AG04450 (cell line): ENCODE measurements at regions not wholly inside any gene's neighbourhood (a gene's known extent, or its start where the extent isn't known, plus 50 kb on each side); places are given as distances from the start of the nearest gene placed in this dataset.

Source experiments
- CTCF ChIA-PET: fragments of 300-600, 350-600 bp; formaldehyde crosslinking; extraction: SDS; loops from one replicate; lab custom pipeline; 2022; ENCODE audit warnings: antibody characterized with exemption, inconsistent platforms; lab: Charles Lee
- POLR2A ChIA-PET: fragments of 350-600 bp; formaldehyde crosslinking; extraction: SDS; loops from one replicate; lab custom pipeline; 2021; ENCODE audit warnings: antibody characterized with exemption, inconsistent platforms; lab: Yijun Ruan, JAX
- DNase-seq: peaks from one replicate; pipeline ENCODE4 v3.0.0-alpha.2; 2011; ENCODE audit warnings: low read depth, low spot score
- H3K27ac ChIP-seq: one replicate; pipeline ENCODE4 v1.5.1; 2012; ENCODE audit warnings: low read depth, low read length, control low read depth
- H3K27me3 ChIP-seq: one replicate; pipeline ENCODE4 v1.6.0; 2012; ENCODE audit warnings: low read length; ENCODE audit not compliant: control insufficient read depth, insufficient read depth
- H3K4me3 ChIP-seq: 2 replicates; pipeline ENCODE4 v1.5.1; 2011; ENCODE audit warnings: mild to moderate bottlenecking, low read depth, low read length, control low read depth
- H3K9me3 ChIP-seq: 2 replicates; pipeline ENCODE4 v1.5.1; 2012; ENCODE audit warnings: low read length; ENCODE audit not compliant: control insufficient read depth, insufficient read depth
- CTCF ChIP-seq: IDR thresholded peaks from 2 replicates; pipeline ENCODE4 v1.5.1; 2011; ENCODE audit warnings: low read depth, low read length, control low read depth, inconsistent platforms

- no peak overlapping the region for H3K27ac ChIP-seq
- H3K9me3 ChIP-seq, result no peaks in the 10 kb centered on the region
- H3K4me3 ChIP-seq, result no peak overlapping the region
- CTCF ChIA-PET, result no interaction called here
- TF ChIP-seq CTCF, result no peak
- H3K27me3 ChIP-seq, result peaks cover 32% of the 10 kb centered on the region
- POLR2A ChIA-PET, result no interaction called here
- DNase-seq, result no peak
These were observed 486.9 kb downstream of the PREX1 start for GRCh38 chr20:48340883-48341281.

- ChIA-PET CTCF (interaction anchor here (0.7 kb wide), 1 partner anchor 43 kb away, joined by 3 read pairs; no protein-coding TSS in a partner anchor), POLR2A (no interaction called here)
- Histone ChIP-seq H3K27ac (no peak overlapping the region), H3K27me3 (peaks cover 32% of the 10 kb centered on the region), H3K4me3 (no peak overlapping the region), H3K9me3 (no peaks in the 10 kb centered on the region)
- DNase-seq, result no peak
- TF ChIP-seq CTCF, result no peak
These were observed 487.6 kb downstream of the PREX1 start for GRCh38 chr20:48339986-48340882.

- no peak overlapping the region for H3K4me3 ChIP-seq
- CTCF ChIA-PET, result interaction anchor here (0.7 kb wide), 1 partner anchor 42 kb away, joined by 3 read pairs; no protein-coding TSS in a partner anchor
- peaks cover 31% of the 10 kb centered on the region for H3K27me3 ChIP-seq
- no peaks in the 10 kb centered on the region for H3K9me3 ChIP-seq
- no peak for TF ChIP-seq CTCF
- peak; percentile 41 for DNase-seq
- H3K27ac ChIP-seq, result no peak overlapping the region
- POLR2A ChIA-PET, result no interaction called here
These were observed 488.4 kb downstream of the PREX1 start for GRCh38 chr20:48339190-48339985.

DNA sequence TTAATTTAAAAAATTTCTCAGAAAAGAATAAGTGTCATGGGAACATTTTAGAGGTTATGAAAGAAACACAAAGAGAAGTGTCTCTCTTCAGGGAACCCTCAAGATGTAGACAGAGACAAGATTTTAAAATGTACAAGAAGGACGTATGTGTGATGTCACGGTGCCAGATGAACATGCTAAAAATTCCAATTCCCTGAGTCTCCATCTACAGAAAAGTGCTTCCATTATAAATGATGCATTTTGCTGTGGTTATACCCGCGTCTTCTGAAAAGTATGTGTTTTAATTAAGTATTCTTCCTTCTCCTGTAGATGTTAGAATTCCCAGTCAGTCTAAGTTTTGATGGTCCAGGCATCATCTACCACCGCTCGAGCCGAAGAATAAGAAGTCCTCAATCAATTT, 489.1 kb downstream of the PREX1 start:
- TF ChIP-seq CTCF, result no peak
- ChIA-PET POLR2A (no interaction called here), CTCF (no interaction called here)
- Histone ChIP-seq H3K9me3 (no peaks in the 10 kb centered on the region), H3K4me3 (peak overlapping the region; percentile 12; the same call in 1 of the 2 replicates), H3K27me3 (peaks cover 27% of the 10 kb centered on the region), H3K27ac (peak overlapping the region; percentile 39)
- peak; percentile 29 for DNase-seq
